Hepatocyte (in vitro differentiated cells): ENCODE measurements at regions not wholly inside any gene's neighbourhood (a gene's known extent, or its start where the extent isn't known, plus 50 kb on each side); places are given as distances from the start of the nearest gene placed in this dataset.

Experiments
- DNase-seq: peaks from one replicate; pipeline ENCODE4 v3.0.0-alpha.2; 2016; ENCODE audit warnings: low spot score
- H2AFZ ChIP-seq: fragments of 200-600 bp; sonication (generic); 2 replicates; pipeline ENCODE4 v1.6.0; 2016; ENCODE audit warnings: antibody characterized with exemption, mild to moderate bottlenecking
- H3K27ac ChIP-seq: fragments of 200-600 bp; sonication (generic); 2 replicates; pipeline ENCODE4 v1.5.1; 2016; ENCODE audit warnings: mild to moderate bottlenecking
- H3K27me3 ChIP-seq: fragments of 200-600 bp; sonication (generic); 2 replicates; pipeline ENCODE4 v1.6.1; 2016
- H3K36me3 ChIP-seq: fragments of 200-600 bp; sonication (generic); replicated peaks from 2 replicates; pipeline ENCODE4 v1.5.1; 2016; ENCODE audit warnings: low read depth; ENCODE audit not compliant: insufficient read depth
- H3K4me1 ChIP-seq: fragments of 200-600 bp; sonication (generic); 2 replicates; pipeline ENCODE4 v1.5.1; 2016; ENCODE audit warnings: mild to moderate bottlenecking, moderate library complexity; ENCODE audit not compliant: insufficient read depth
- H3K4me2 ChIP-seq: fragments of 200-600 bp; sonication (generic); 2 replicates; pipeline ENCODE4 v1.6.0; 2016
- H3K4me3 ChIP-seq: fragments of 200-600 bp; sonication (generic); 2 replicates; pipeline ENCODE4 v1.5.1; 2016; ENCODE audit warnings: mild to moderate bottlenecking
- H3K79me2 ChIP-seq: fragments of 200-600 bp; sonication (generic); 2 replicates; pipeline ENCODE4 v1.6.0; 2017; ENCODE audit warnings: mild to moderate bottlenecking
- H3K9me2 ChIP-seq: fragments of 200-600 bp; sonication (generic); replicated peaks from 2 replicates; pipeline ENCODE4 v1.6.0; 2017; ENCODE audit warnings: mild to moderate bottlenecking; ENCODE audit not compliant: insufficient read depth
- H3K9me3 ChIP-seq: fragments of 200-600 bp; sonication (generic); 2 replicates; pipeline ENCODE4 v1.5.1; 2016; ENCODE audit warnings: low read depth, mild to moderate bottlenecking
- H4K20me1 ChIP-seq: fragments of 200-600 bp; sonication (generic); 2 replicates; pipeline ENCODE4 v1.6.0; 2016; ENCODE audit warnings: mild to moderate bottlenecking; ENCODE audit not compliant: insufficient read depth, poor library complexity, severe bottlenecking
- EZH2 ChIP-seq: fragments of 200-600 bp; sonication (generic); IDR thresholded peaks from 2 replicates; pipeline ENCODE4 v1.6.1; 2016; ENCODE audit warnings: antibody characterized with exemption, mild to moderate bottlenecking, borderline replicate concordance
- EZH2phosphoT487 ChIP-seq: fragments of 200-600 bp; sonication (generic); IDR thresholded peaks from one replicate; pipeline ENCODE4 v1.6.1; 2018; ENCODE audit warnings: antibody characterized with exemption, mild to moderate bottlenecking, low read depth, moderate library complexity; ENCODE audit not compliant: unreplicated experiment, severe bottlenecking
- WGBS: methylation state at CpG from one replicate; pipeline ENCODE4 v1.1.6; 2016; ENCODE audit warnings: low lambda C conversion rate; ENCODE audit errors: missing lambda C conversion rate; 5-methylcytosine and 5-hydroxymethylcytosine counted together
- TF ChIP-seq, protein P1 (sequence below): fragments of 200-600 bp; sonication (generic); IDR thresholded peaks from 2 replicates; pipeline ENCODE4 v1.5.1; 2016; ENCODE audit warnings: antibody characterized with exemption, mild to moderate bottlenecking; ENCODE audit not compliant: poor library complexity

DNA sequence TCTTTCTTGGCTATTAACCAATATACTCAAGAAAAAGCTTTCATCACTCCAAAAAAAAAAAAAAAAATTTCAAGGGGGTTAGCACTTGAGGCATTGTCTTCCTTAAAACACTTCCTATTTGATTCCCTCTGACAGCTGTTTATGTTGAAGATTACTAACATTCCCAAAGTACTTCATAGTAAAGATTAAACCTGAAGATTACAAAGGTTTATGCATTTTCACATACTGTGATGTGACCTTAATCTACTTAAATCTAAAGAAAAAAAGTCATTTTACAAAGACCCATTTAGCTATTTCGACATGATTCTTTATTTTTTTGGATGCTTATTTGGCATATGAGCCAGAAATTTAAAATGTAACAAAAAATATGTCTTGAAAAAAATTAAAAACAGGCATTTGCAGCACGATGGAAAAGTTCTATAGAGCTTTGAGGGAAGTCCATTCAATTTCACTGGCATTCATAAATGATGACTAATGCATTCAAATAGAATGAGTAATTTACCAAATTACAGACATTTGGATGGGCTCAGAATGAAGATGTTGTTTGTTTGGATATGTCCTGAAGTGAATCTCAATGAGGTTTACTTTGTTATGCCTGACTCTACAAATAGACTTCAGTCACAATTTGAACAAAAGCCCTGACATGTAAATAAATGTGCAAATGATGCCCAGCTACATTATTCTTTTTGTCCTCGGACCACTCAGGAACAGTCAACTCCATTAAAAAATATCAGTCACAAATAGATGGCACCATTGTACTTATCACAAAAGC lies 674.6 kb upstream of the MARCKS start:
- no peak overlapping the region for H3K4me3 ChIP-seq
- no peaks in the 10 kb centered on the region for H3K79me2 ChIP-seq
- DNase-seq = no peak
- no peak overlapping the region for H3K4me2 ChIP-seq
- no peak for TF ChIP-seq EZH2phosphoT487
- TF ChIP-seq, protein P1, sequence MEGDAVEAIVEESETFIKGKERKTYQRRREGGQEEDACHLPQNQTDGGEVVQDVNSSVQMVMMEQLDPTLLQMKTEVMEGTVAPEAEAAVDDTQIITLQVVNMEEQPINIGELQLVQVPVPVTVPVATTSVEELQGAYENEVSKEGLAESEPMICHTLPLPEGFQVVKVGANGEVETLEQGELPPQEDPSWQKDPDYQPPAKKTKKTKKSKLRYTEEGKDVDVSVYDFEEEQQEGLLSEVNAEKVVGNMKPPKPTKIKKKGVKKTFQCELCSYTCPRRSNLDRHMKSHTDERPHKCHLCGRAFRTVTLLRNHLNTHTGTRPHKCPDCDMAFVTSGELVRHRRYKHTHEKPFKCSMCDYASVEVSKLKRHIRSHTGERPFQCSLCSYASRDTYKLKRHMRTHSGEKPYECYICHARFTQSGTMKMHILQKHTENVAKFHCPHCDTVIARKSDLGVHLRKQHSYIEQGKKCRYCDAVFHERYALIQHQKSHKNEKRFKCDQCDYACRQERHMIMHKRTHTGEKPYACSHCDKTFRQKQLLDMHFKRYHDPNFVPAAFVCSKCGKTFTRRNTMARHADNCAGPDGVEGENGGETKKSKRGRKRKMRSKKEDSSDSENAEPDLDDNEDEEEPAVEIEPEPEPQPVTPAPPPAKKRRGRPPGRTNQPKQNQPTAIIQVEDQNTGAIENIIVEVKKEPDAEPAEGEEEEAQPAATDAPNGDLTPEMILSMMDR = no peak
- TF ChIP-seq EZH2 = no peak
- no peaks in the 10 kb centered on the region for H3K36me3 ChIP-seq
- H3K9me2 ChIP-seq = no peaks in the 10 kb centered on the region
- no peaks in the 10 kb centered on the region for H3K27me3 ChIP-seq
- no peak overlapping the region for H2AFZ ChIP-seq
- H3K9me3 ChIP-seq = no peaks in the 10 kb centered on the region
- peaks cover 8% of the 10 kb centered on the region for H3K4me1 ChIP-seq
- 67% methylated on average over 3 of the region's 3 CpGs for WGBS
- H3K27ac ChIP-seq = no peak overlapping the region
- no peaks in the 10 kb centered on the region for H4K20me1 ChIP-seq

DNA sequence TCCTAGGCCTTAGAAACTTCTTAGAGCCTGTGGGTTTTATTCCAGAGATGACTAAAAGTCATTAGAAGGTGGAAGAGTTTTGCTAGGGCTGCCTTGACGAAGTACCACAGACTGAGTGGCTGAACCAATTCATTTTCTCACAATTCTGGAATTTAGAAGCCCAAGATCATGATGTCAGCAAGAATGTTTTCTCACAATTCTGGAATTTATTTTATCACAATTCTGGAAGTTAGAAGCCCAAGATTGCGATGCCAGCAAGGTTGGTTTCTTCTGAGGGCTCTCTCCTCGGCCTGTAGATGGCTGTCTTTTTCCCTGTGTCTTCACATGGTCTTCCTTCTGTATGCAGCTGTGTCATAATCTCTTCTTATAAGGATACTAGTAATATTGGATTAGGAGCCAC lies 672.9 kb upstream of the MARCKS start:
- Histone ChIP-seq H3K9me2 (no peaks in the 10 kb centered on the region), H3K36me3 (no peaks in the 10 kb centered on the region), H3K4me1 (peaks cover 16% of the 10 kb centered on the region), H3K4me2 (no peak overlapping the region), H3K4me3 (no peak overlapping the region), H3K9me3 (no peaks in the 10 kb centered on the region), H4K20me1 (no peaks in the 10 kb centered on the region), H3K27me3 (no peaks in the 10 kb centered on the region), H3K79me2 (no peaks in the 10 kb centered on the region), H2AFZ (no peak overlapping the region), H3K27ac (no peak overlapping the region)
- DNase-seq = no peak
- WGBS = 93% methylated on average over 3 of the region's 3 CpGs
- no peak for TF ChIP-seq EZH2

GRCh38 chr6:113184736-113185135 lies 672.4 kb upstream of the MARCKS start:
- no peak for TF ChIP-seq EZH2phosphoT487
- DNase-seq = no peak
- Histone ChIP-seq H4K20me1 (no peaks in the 10 kb centered on the region), H2AFZ (no peak overlapping the region), H3K27me3 (no peaks in the 10 kb centered on the region), H3K79me2 (no peaks in the 10 kb centered on the region), H3K4me2 (no peak overlapping the region), H3K9me3 (no peaks in the 10 kb centered on the region), H3K27ac (no peak overlapping the region), H3K4me3 (no peak overlapping the region), H3K9me2 (no peaks in the 10 kb centered on the region), H3K36me3 (no peaks in the 10 kb centered on the region), H3K4me1 (peaks cover 19% of the 10 kb centered on the region)
- WGBS = 88% methylated on average over 2 of the region's 2 CpGs

GRCh38 chr6:113185299-113185698 lies 671.8 kb upstream of the MARCKS start:
- Histone ChIP-seq H3K27me3 (no peaks in the 10 kb centered on the region), H3K79me2 (no peaks in the 10 kb centered on the region), H4K20me1 (no peaks in the 10 kb centered on the region), H3K9me2 (no peaks in the 10 kb centered on the region), H3K36me3 (no peaks in the 10 kb centered on the region), H3K4me2 (no peak overlapping the region), H3K9me3 (no peaks in the 10 kb centered on the region), H3K4me3 (no peak overlapping the region), H3K27ac (no peak overlapping the region), H3K4me1 (peaks cover 19% of the 10 kb centered on the region), H2AFZ (no peak overlapping the region)
- TF ChIP-seq EZH2phosphoT487 = no peak
- no peak for TF ChIP-seq EZH2
- TF ChIP-seq, protein P1 = no peak
- no peak for DNase-seq
